ENCODE measurements at regions not wholly inside any gene's neighbourhood (a gene's known extent, or its start where the extent isn't known, plus 50 kb on each side); places are given as distances from the start of the nearest gene placed in this dataset.
"Not testable (repeated sequence)": the region's sequence is repeated elsewhere in the genome, so short reads cannot be mapped to it uniquely, and the experiment has no call there.

DNA sequence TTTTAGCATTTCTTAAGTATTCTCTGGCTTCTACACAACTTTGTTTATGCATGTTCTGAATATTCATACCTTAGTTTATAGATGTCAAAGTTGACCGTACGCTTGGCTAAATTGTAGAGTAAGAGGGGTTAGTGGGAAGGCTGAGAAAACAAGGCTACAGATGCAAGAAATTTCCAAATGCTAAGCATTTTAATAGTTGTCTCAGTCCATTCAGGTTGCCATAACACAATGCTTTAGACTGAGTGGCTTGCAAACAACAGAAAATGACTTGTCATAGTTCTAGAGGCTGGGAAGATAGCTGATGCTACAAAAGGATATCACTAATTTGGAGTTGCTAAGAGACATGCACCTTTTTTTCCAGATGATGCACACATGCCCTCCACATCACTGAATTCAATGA, 53.0 kb upstream of the C1QTNF3 start:
- not testable (repeated sequence) for H2AFZ ChIP-seq (ENCODE audit: low read length); H3K4me2 ChIP-seq (ENCODE audit: insufficient read depth, low read length); H3K27ac ChIP-seq (ENCODE audit: low read depth, low read length); H3K79me2 ChIP-seq (ENCODE audit: insufficient read depth, low read length); H3K36me3 ChIP-seq (ENCODE audit: insufficient read depth, low read length); H3K9me3 ChIP-seq (ENCODE audit: low read depth, low read length); H3K4me1 ChIP-seq (ENCODE audit: insufficient read depth, low read length); H3K4me3 ChIP-seq (ENCODE audit: insufficient read depth, low read length); H3K27me3 ChIP-seq (ENCODE audit: insufficient read depth, low read length); H4K20me1 ChIP-seq (ENCODE audit: insufficient read depth, low read length); DNase-seq (ENCODE audit: insufficient read length, low spot score, missing footprints)

DNA sequence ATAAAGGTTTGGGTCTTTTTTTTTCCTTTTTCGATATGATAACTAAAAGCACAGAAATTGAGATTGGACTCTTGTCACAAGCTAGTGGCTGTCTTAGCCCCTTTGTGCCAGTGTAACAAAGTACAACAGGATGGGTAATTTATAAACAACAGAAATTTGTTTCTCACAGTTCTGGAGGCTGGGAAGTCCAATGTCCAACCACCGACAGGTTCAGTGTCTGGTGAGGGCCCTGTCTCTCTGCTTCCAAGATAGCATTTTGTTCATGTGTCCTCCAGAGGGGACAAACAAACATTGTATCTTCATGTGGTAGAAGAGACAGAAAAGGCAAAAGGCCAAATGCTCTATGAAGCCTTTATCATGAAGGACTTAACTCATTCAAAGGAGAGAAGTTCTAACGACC, 56.9 kb upstream of the C1QTNF3 start:
- H2AFZ ChIP-seq (ENCODE audit: low read length); H3K4me2 ChIP-seq (ENCODE audit: insufficient read depth, low read length); H3K4me3 ChIP-seq (ENCODE audit: insufficient read depth, low read length); H3K4me1 ChIP-seq (ENCODE audit: insufficient read depth, low read length); H3K79me2 ChIP-seq (ENCODE audit: insufficient read depth, low read length); H3K27ac ChIP-seq (ENCODE audit: low read depth, low read length); H3K27me3 ChIP-seq (ENCODE audit: insufficient read depth, low read length); H3K36me3 ChIP-seq (ENCODE audit: insufficient read depth, low read length); H3K9me3 ChIP-seq (ENCODE audit: low read depth, low read length); DNase-seq (ENCODE audit: insufficient read length, low spot score, missing footprints); H4K20me1 ChIP-seq (ENCODE audit: insufficient read depth, low read length): not testable (repeated sequence)

- not testable (repeated sequence) for H3K4me1 ChIP-seq (ENCODE audit: insufficient read depth, low read length); H3K79me2 ChIP-seq (ENCODE audit: insufficient read depth, low read length); H3K36me3 ChIP-seq (ENCODE audit: insufficient read depth, low read length); DNase-seq (ENCODE audit: insufficient read length, low spot score, missing footprints); H4K20me1 ChIP-seq (ENCODE audit: insufficient read depth, low read length); H2AFZ ChIP-seq (ENCODE audit: low read length); H3K4me2 ChIP-seq (ENCODE audit: insufficient read depth, low read length); H3K4me3 ChIP-seq (ENCODE audit: insufficient read depth, low read length); H3K27me3 ChIP-seq (ENCODE audit: insufficient read depth, low read length); H3K9me3 ChIP-seq (ENCODE audit: low read depth, low read length); H3K27ac ChIP-seq (ENCODE audit: low read depth, low read length)
Observed at GRCh38 chr5:34101567-34101966, 58.6 kb upstream of the C1QTNF3 start.

DNA sequence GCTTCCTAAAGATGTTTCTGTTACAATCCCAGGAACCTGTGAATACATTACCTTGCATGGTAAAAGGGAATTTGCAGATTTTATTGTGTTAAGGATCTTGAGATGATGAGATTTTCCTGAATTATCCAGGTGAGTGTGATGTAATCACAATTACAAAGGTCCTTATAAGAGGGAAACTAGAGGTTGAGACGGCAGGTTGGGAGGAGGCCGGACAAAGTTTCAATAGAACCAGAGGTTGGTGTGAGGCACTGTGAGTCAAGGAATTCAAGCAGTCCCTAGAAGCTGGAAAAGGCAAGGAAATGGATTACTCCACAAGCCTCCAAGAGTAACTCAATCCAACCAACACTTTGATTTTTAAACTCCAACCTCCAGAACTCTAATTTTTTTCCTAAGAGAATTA, 65.9 kb upstream of the C1QTNF3 start:
- not testable (repeated sequence) for H3K4me3 ChIP-seq (ENCODE audit: insufficient read depth, low read length); H3K4me2 ChIP-seq (ENCODE audit: insufficient read depth, low read length)

GRCh38 chr5:34124280-34124679, 81.3 kb upstream of the C1QTNF3 start:
- not testable (repeated sequence) for H3K4me3 ChIP-seq (ENCODE audit: insufficient read depth, low read length); H3K4me1 ChIP-seq (ENCODE audit: insufficient read depth, low read length); H3K9me3 ChIP-seq (ENCODE audit: low read depth, low read length); H3K27me3 ChIP-seq (ENCODE audit: insufficient read depth, low read length); H3K36me3 ChIP-seq (ENCODE audit: insufficient read depth, low read length); H4K20me1 ChIP-seq (ENCODE audit: insufficient read depth, low read length); H2AFZ ChIP-seq (ENCODE audit: low read length); H3K4me2 ChIP-seq (ENCODE audit: insufficient read depth, low read length); H3K79me2 ChIP-seq (ENCODE audit: insufficient read depth, low read length); DNase-seq (ENCODE audit: insufficient read length, low spot score, missing footprints); H3K27ac ChIP-seq (ENCODE audit: low read depth, low read length)

More for the DNA sequence above, 65.9 kb upstream of the C1QTNF3 start:
- not testable (repeated sequence) for DNase-seq (ENCODE audit: insufficient read length, low spot score, missing footprints); H3K36me3 ChIP-seq (ENCODE audit: insufficient read depth, low read length); H3K9me3 ChIP-seq (ENCODE audit: low read depth, low read length); H3K27ac ChIP-seq (ENCODE audit: low read depth, low read length); H3K79me2 ChIP-seq (ENCODE audit: insufficient read depth, low read length); H4K20me1 ChIP-seq (ENCODE audit: insufficient read depth, low read length); H2AFZ ChIP-seq (ENCODE audit: low read length); H3K27me3 ChIP-seq (ENCODE audit: insufficient read depth, low read length); H3K4me1 ChIP-seq (ENCODE audit: insufficient read depth, low read length)

GRCh38 chr5:34125354-34125753, 82.3 kb upstream of the C1QTNF3 start:
- H3K4me2 ChIP-seq (ENCODE audit: insufficient read depth, low read length); H3K4me3 ChIP-seq (ENCODE audit: insufficient read depth, low read length); H2AFZ ChIP-seq (ENCODE audit: low read length): not testable (repeated sequence)

GRCh38 chr5:34126741-34127140, 83.7 kb upstream of the C1QTNF3 start:
- not testable (repeated sequence) for DNase-seq (ENCODE audit: insufficient read length, low spot score, missing footprints); H2AFZ ChIP-seq (ENCODE audit: low read length); H3K9me3 ChIP-seq (ENCODE audit: low read depth, low read length); H3K27me3 ChIP-seq (ENCODE audit: insufficient read depth, low read length); H3K4me3 ChIP-seq (ENCODE audit: insufficient read depth, low read length); H3K4me2 ChIP-seq (ENCODE audit: insufficient read depth, low read length); H3K36me3 ChIP-seq (ENCODE audit: insufficient read depth, low read length); H3K4me1 ChIP-seq (ENCODE audit: insufficient read depth, low read length); H3K27ac ChIP-seq (ENCODE audit: low read depth, low read length); H3K79me2 ChIP-seq (ENCODE audit: insufficient read depth, low read length); H4K20me1 ChIP-seq (ENCODE audit: insufficient read depth, low read length)

More at GRCh38 chr5:34125354-34125753, 82.3 kb upstream of the C1QTNF3 start:
- H4K20me1 ChIP-seq (ENCODE audit: insufficient read depth, low read length); H3K36me3 ChIP-seq (ENCODE audit: insufficient read depth, low read length); H3K27me3 ChIP-seq (ENCODE audit: insufficient read depth, low read length); H3K4me1 ChIP-seq (ENCODE audit: insufficient read depth, low read length); H3K9me3 ChIP-seq (ENCODE audit: low read depth, low read length); DNase-seq (ENCODE audit: insufficient read length, low spot score, missing footprints); H3K79me2 ChIP-seq (ENCODE audit: insufficient read depth, low read length); H3K27ac ChIP-seq (ENCODE audit: low read depth, low read length): not testable (repeated sequence)

GRCh38 chr5:34127818-34128217, 84.8 kb upstream of the C1QTNF3 start:
- not testable (repeated sequence) for DNase-seq (ENCODE audit: insufficient read length, low spot score, missing footprints); H2AFZ ChIP-seq (ENCODE audit: low read length); H3K36me3 ChIP-seq (ENCODE audit: insufficient read depth, low read length); H3K9me3 ChIP-seq (ENCODE audit: low read depth, low read length); H3K4me3 ChIP-seq (ENCODE audit: insufficient read depth, low read length); H3K27ac ChIP-seq (ENCODE audit: low read depth, low read length); H4K20me1 ChIP-seq (ENCODE audit: insufficient read depth, low read length); H3K27me3 ChIP-seq (ENCODE audit: insufficient read depth, low read length); H3K4me1 ChIP-seq (ENCODE audit: insufficient read depth, low read length); H3K79me2 ChIP-seq (ENCODE audit: insufficient read depth, low read length); H3K4me2 ChIP-seq (ENCODE audit: insufficient read depth, low read length)

GRCh38 chr5:34128890-34129289, 85.9 kb upstream of the C1QTNF3 start:
- H4K20me1 ChIP-seq (ENCODE audit: insufficient read depth, low read length); H3K27ac ChIP-seq (ENCODE audit: low read depth, low read length); DNase-seq (ENCODE audit: insufficient read length, low spot score, missing footprints); H3K4me2 ChIP-seq (ENCODE audit: insufficient read depth, low read length); H3K4me3 ChIP-seq (ENCODE audit: insufficient read depth, low read length); H3K36me3 ChIP-seq (ENCODE audit: insufficient read depth, low read length); H2AFZ ChIP-seq (ENCODE audit: low read length); H3K4me1 ChIP-seq (ENCODE audit: insufficient read depth, low read length); H3K79me2 ChIP-seq (ENCODE audit: insufficient read depth, low read length); H3K9me3 ChIP-seq (ENCODE audit: low read depth, low read length); H3K27me3 ChIP-seq (ENCODE audit: insufficient read depth, low read length): not testable (repeated sequence)

Data from osteoblast (primary cell).